ENCODE measurements at regions not wholly inside any gene's neighbourhood (a gene's known extent, or its start where the extent isn't known, plus 50 kb on each side); places are given as distances from the start of the nearest gene placed in this dataset.

- TF ChIP-seq, protein P1, sequence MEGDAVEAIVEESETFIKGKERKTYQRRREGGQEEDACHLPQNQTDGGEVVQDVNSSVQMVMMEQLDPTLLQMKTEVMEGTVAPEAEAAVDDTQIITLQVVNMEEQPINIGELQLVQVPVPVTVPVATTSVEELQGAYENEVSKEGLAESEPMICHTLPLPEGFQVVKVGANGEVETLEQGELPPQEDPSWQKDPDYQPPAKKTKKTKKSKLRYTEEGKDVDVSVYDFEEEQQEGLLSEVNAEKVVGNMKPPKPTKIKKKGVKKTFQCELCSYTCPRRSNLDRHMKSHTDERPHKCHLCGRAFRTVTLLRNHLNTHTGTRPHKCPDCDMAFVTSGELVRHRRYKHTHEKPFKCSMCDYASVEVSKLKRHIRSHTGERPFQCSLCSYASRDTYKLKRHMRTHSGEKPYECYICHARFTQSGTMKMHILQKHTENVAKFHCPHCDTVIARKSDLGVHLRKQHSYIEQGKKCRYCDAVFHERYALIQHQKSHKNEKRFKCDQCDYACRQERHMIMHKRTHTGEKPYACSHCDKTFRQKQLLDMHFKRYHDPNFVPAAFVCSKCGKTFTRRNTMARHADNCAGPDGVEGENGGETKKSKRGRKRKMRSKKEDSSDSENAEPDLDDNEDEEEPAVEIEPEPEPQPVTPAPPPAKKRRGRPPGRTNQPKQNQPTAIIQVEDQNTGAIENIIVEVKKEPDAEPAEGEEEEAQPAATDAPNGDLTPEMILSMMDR (IDR thresholded peaks at IDR 0.05; ENCODE audit: insufficient read depth, low read length): no peak
- TF ChIP-seq GABPA (IDR thresholded peaks at IDR 0.05; ENCODE audit: low read depth) (no peak), REST (IDR thresholded peaks at IDR 0.05; ENCODE audit: insufficient replicate concordance, low read depth) (no peak), POLR2AphosphoS5 (IDR thresholded peaks at IDR 0.05; ENCODE audit: low read depth) (no peak)
Observed at GRCh38 chr7:26006426-26006825, 145.6 kb upstream of the NFE2L3 start.

All from HL-60 (cell line).